ENCODE measurements at regions not wholly inside any gene's neighbourhood (a gene's known extent, or its start where the extent isn't known, plus 50 kb on each side); places are given as distances from the start of the nearest gene placed in this dataset.

GRCh38 chr3:23051240-23052140 lies 151.6 kb upstream of the UBE2E2 start:
- no peak for DNase-seq (ENCODE audit: low read depth, low spot score)

GRCh38 chr3:23052208-23052607 lies 150.9 kb upstream of the UBE2E2 start:
- DNase-seq (ENCODE audit: low read depth, low spot score), result no peak

- no peak for DNase-seq (ENCODE audit: low read depth, low spot score)
Observed at GRCh38 chr3:23052620-23053019, 150.5 kb upstream of the UBE2E2 start.

- DNase-seq (ENCODE audit: low read depth, low spot score), result peak; percentile 22
Observed at GRCh38 chr3:23055733-23056376, 147.3 kb upstream of the UBE2E2 start.

GRCh38 chr3:23062582-23062981 lies 140.5 kb upstream of the UBE2E2 start:
- DNase-seq (ENCODE audit: low read depth, low spot score), result no peak

GRCh38 chr3:23062982-23063381 lies 140.1 kb upstream of the UBE2E2 start:
- no peak for DNase-seq (ENCODE audit: low read depth, low spot score)

- no peak for DNase-seq (ENCODE audit: low read depth, low spot score)
Observed at GRCh38 chr3:23067116-23067515, 136.0 kb upstream of the UBE2E2 start.

- DNase-seq (ENCODE audit: low read depth, low spot score), result no peak
Observed at GRCh38 chr3:23068016-23068728, 135.0 kb upstream of the UBE2E2 start.

- DNase-seq (ENCODE audit: low read depth, low spot score), result no peak
Observed at GRCh38 chr3:23071296-23071695, 131.8 kb upstream of the UBE2E2 start.

- DNase-seq (ENCODE audit: low read depth, low spot score), result no peak
Observed at GRCh38 chr3:23071758-23072157, 131.4 kb upstream of the UBE2E2 start.

- no peak for DNase-seq (ENCODE audit: low read depth, low spot score)
Observed at GRCh38 chr3:23072693-23073092, 130.4 kb upstream of the UBE2E2 start.

- DNase-seq (ENCODE audit: low read depth, low spot score), result no peak
Observed at GRCh38 chr3:23073724-23074305, 129.3 kb upstream of the UBE2E2 start.

- no peak for DNase-seq (ENCODE audit: low read depth, low spot score)
Observed at GRCh38 chr3:23075496-23075895, 127.6 kb upstream of the UBE2E2 start.

- DNase-seq (ENCODE audit: low read depth, low spot score), result no peak
Observed at GRCh38 chr3:23076437-23076836, 126.7 kb upstream of the UBE2E2 start.

- no peak for DNase-seq (ENCODE audit: low read depth, low spot score)
Observed at GRCh38 chr3:23077126-23077525, 126.0 kb upstream of the UBE2E2 start.

GRCh38 chr3:23078735-23079134 lies 124.4 kb upstream of the UBE2E2 start:
- no peak for DNase-seq (ENCODE audit: low read depth, low spot score)

GRCh38 chr3:23079976-23080375 lies 123.2 kb upstream of the UBE2E2 start:
- DNase-seq (ENCODE audit: low read depth, low spot score), result no peak

- no peak for DNase-seq (ENCODE audit: low read depth, low spot score)
Observed at GRCh38 chr3:23083701-23084100, 119.4 kb upstream of the UBE2E2 start.

GRCh38 chr3:23084367-23084766 lies 118.8 kb upstream of the UBE2E2 start:
- DNase-seq (ENCODE audit: low read depth, low spot score), result no peak

- DNase-seq (ENCODE audit: low read depth, low spot score), result no peak
Observed at GRCh38 chr3:23085261-23085660, 117.9 kb upstream of the UBE2E2 start.

- no peak for DNase-seq (ENCODE audit: low read depth, low spot score)
Observed at GRCh38 chr3:23086331-23086730, 116.8 kb upstream of the UBE2E2 start.

GRCh38 chr3:23086831-23087230 lies 116.3 kb upstream of the UBE2E2 start:
- DNase-seq (ENCODE audit: low read depth, low spot score), result no peak

Data from brain pericyte (primary cell).